Small intestine (tissue), 7 donors: ENCODE measurements at regions not wholly inside any gene's neighbourhood (a gene's known extent, or its start where the extent isn't known, plus 50 kb on each side); places are given as distances from the start of the nearest gene placed in this dataset.

Experiments used
- DNase-seq, 2 donors: peaks; one replicate each; pipeline versions ENCODE4 v3.0.0 to v3.0.0-alpha.2; 2013
- FAIRE-seq: peaks from 2 replicates; lab custom pipeline; 2012; peaks lifted over from hg19 to GRCh38; lab: Jason Lieb, UNC
- H3K27ac ChIP-seq, 3 donors: one replicate each; pipeline ENCODE4 v1.5.1; 2013; ENCODE audit warnings: low read length in 2 of 3, mild to moderate bottlenecking in 2 of 3, control low read depth in 1 of 3, inconsistent platforms in 1 of 3, low read depth in 1 of 3, moderate library complexity in 1 of 3
- H3K27me3 ChIP-seq, 3 donors: one replicate each; pipeline ENCODE4 v1.6.1; 2013; ENCODE audit warnings: low read length in 3 of 3, inconsistent platforms in 1 of 3; ENCODE audit not compliant: control insufficient read depth in 3 of 3, insufficient read depth in 3 of 3
- H3K36me3 ChIP-seq, 3 donors: one replicate each; pipeline ENCODE4 v1.6.1; 2013; ENCODE audit warnings: low read length in 3 of 3, inconsistent platforms in 1 of 3, low read depth in 1 of 3, mild to moderate bottlenecking in 1 of 3, moderate library complexity in 1 of 3; ENCODE audit not compliant: control insufficient read depth in 3 of 3, insufficient read depth in 2 of 3
- H3K4me1 ChIP-seq, 3 donors: one replicate each; pipeline ENCODE4 v1.6.1; 2013; ENCODE audit warnings: low read length in 2 of 3, inconsistent platforms in 1 of 3, low read depth in 1 of 3, mild to moderate bottlenecking in 1 of 3, moderate library complexity in 1 of 3; ENCODE audit not compliant: control insufficient read depth in 3 of 3, insufficient read depth in 2 of 3
- H3K4me3 ChIP-seq, 3 donors: one replicate each; pipeline ENCODE4 v1.5.1; 2013; ENCODE audit warnings: low read length in 3 of 3, control low read depth in 1 of 3, inconsistent platforms in 1 of 3, low read depth in 1 of 3, mild to moderate bottlenecking in 1 of 3, moderate library complexity in 1 of 3
- H3K9me3 ChIP-seq, 2 donors: one replicate each; pipeline ENCODE4 v1.6.1; 2013; ENCODE audit warnings: low read depth in 1 of 2, low read length in 1 of 2; ENCODE audit not compliant: control insufficient read depth in 2 of 2, insufficient read depth in 1 of 2
- WGBS, 3 donors: extraction: QIAGEN DNeasy Blood & Tissue Kit; methylation state at CpG; one replicate each; pipeline ENCODE4 v1.1.7; 2013; 5-methylcytosine and 5-hydroxymethylcytosine counted together
- donor health status: healthy with polysubstance abuse.
- donor health status: control.
- donor health status: control.
- donor health status: Bipolar disorder and iron deficiency.
- donor health status: healthy.

DNA sequence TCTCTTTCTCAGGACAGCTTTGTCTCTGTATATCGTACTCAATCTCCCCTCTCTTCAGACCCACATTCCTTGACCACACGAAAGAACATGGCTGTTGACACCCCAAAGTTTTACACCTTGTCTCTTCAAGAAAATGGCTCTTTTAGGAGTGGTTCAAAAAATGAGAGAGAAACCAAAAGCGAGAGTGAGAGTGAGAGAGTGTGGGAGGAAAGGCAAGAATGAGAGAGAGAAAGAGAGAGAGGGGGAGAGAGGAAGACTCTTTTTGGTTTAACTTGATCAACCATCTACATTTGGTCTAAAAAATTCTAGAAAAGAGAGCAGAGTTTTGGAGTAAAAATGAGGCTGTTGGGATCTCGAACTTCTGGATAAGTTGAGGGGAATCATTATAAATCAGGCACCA is 581.8 kb upstream of the WWC1 start:
- Histone ChIP-seq H3K9me3 (no peaks in the 10 kb centered on the region), H3K4me1 (no peaks in the 10 kb centered on the region), H3K27ac (no peak overlapping the region), H3K27me3 (no peaks in the 10 kb centered on the region), H3K36me3 (no peaks in the 10 kb centered on the region), H3K4me3 (no peak overlapping the region)
- 72 to 82% (median 74%) methylated on average over 4 of the region's 4 CpGs for WGBS, 3 donors
- FAIRE-seq, result no peak
- DNase-seq, result no peak

DNA sequence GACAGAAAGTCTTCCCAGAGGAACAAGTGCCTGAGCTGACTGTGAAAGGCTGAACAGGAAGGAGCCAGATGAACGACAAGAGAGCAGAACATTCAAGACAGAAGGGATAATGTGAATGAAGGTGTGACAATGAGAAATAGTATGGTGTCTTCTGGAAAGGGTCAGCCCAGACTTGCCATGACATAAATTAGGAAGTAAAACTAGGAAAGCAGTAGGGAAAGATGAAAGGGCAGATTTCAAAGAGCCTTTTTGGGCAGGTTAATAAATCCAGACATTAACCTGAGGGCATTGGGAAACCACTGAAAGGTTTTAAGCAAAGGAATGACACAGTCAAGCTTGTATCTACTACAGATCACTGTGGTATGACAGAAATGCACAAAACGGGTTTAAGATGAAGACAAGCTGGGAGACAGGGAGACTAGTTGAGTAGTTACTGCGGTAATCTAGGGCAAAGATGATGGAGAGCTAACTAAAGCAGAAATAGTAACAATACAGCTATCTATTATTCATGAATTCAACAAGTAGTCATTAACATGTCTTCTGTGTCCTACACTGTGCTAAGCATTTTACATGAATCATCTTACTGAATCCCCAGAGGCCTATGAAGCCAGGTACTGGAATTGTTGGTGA is 580.9 kb upstream of the WWC1 start:
- Histone ChIP-seq H3K9me3 (no peaks in the 10 kb centered on the region), H3K4me3 (no peak overlapping the region), H3K4me1 (no peaks in the 10 kb centered on the region), H3K36me3 (no peaks in the 10 kb centered on the region), H3K27me3 (no peaks in the 10 kb centered on the region), H3K27ac (no peak overlapping the region)
- 54 to 72% (median 56%) methylated on average over 3 of the region's 3 CpGs for WGBS, 3 donors
- FAIRE-seq (no peak), DNase-seq (no peak)

DNA sequence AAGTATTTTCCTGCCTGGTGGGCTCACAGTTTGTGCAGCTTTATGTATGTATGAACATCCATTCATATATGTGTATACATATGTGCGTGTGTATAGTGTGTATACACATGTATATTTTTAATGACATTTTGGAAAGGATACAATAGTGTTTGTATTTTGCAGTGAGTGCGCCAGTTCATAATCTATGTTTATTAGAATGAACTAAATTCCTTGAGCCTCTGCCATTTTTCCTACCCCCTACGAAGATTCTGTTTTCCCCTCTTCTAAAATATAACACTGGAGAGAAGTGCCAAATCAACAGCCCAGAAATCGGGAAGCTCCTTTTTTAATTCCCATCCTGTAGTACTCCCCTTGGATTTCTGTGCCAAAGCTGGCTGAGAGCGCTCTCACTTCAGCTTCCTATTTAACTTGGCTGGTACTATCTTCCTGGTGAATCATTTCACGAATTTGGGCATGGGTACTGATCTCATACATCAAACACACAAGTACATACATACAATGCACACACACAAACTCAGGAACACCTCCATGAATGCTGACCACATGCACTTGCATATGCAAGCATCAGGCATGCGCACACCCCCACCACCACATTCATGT is 578.4 kb upstream of the WWC1 start:
- Histone ChIP-seq H3K4me1 (no peaks in the 10 kb centered on the region), H3K27me3 (no peaks in the 10 kb centered on the region), H3K36me3 (no peaks in the 10 kb centered on the region), H3K27ac (no peak overlapping the region), H3K9me3 (no peaks in the 10 kb centered on the region), H3K4me3 (no peak overlapping the region)
- no peak for DNase-seq
- 67 to 80% (median 73%) methylated on average over 7 of the region's 7 CpGs for whole genome bisulfite sequencing, 3 donors
- FAIRE-seq, result no peak

DNA sequence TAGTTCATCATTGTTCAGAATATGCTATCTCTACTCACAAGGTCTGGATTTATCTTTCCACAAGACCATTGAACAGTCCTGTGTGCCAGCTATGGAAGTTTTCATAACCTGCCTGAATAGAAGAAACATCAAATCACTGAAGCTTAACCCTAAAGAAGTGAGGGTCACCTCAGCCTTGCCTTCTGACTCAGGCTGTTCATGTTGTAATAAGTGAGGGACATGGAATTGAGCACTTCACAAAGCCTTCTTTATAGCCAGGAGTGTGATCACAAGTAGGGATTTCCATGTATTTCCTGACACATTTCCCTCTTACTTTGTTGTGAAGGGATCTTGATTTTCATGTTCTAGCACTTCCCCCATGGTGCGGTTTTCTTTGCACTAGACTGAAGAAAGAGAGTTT is 577.5 kb upstream of the WWC1 start:
- no peak for FAIRE-seq

DNA sequence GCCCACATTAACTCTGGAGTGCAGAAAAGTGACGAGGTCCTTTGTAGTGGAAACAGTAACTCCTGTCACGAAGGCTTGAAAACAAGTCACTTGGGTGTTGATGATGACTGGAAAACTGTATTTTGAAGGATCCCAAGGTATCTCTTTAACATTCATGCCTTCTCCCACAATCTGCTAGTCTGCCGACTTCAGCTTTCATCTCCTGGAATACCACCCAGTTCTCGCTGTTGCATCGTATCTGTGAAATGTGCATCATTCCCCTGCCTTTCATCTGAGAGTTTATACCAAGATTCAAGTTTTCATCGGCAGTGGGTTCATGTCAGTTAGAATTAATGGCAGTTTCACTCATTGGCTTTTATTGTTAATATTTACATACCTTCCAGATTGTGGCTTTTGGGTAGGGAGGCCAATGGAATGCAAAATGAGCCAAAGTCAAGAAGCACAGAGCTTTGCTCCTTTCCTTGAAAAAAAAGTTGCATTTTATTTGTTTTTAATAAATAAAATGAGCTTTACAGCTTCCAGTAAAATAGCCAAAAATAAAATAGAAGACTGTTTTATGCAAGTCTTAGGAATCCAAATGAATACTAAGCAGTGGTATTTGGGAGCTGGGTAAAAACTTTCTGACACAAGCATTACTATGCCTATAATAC is 575.2 kb upstream of the WWC1 start:
- Histone ChIP-seq H3K9me3 (no peaks in the 10 kb centered on the region), H3K36me3 (no peaks in the 10 kb centered on the region), H3K4me1 (no peaks in the 10 kb centered on the region), H3K27me3 (peaks cover 0 to 3% (median 0%) of the 10 kb centered on the region in 3 donors), H3K4me3 (no peak overlapping the region), H3K27ac (no peak overlapping the region)
- FAIRE-seq (no peak), DNase-seq (no peak)
- WGBS, 3 donors, result 70 to 80% (median 75%) methylated on average over 6 of the region's 6 CpGs

More for the DNA sequence above, 577.5 kb upstream of the WWC1 start:
- Histone ChIP-seq H3K9me3 (no peaks in the 10 kb centered on the region), H3K36me3 (no peaks in the 10 kb centered on the region), H3K27me3 (no peaks in the 10 kb centered on the region), H3K4me3 (no peak overlapping the region), H3K4me1 (no peaks in the 10 kb centered on the region), H3K27ac (no peak overlapping the region)
- 78 to 95% (median 88%) methylated on average over 1 of the region's 1 CpG for WGBS, 3 donors
- no peak for DNase-seq

DNA sequence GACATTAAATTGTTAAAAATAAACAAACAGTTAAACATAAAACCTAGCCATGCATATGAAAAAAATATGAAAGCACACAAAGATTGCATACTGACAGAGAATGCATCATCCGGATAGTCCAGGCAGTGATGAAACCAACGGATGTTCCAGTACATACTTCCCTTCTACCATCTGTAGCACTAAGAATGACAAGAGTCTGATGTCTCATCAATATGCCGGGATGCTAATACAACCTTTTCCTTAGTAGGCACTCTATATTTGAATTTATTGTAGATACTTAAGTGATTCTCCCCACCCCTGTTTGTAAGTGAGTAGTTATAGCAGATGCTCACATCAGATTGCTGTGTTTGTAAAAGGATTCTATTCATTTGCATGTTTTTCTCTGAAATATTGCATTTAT is 571.2 kb upstream of the WWC1 start:
- no peak overlapping the region for H3K4me3 ChIP-seq
- H3K4me1 ChIP-seq, result no peaks in the 10 kb centered on the region
- H3K27ac ChIP-seq, result no peak overlapping the region
- FAIRE-seq (no peak), DNase-seq (no peak)
- H3K27me3 ChIP-seq, result peaks cover 0 to 3% (median 0%) of the 10 kb centered on the region in 3 donors
- 64 to 82% (median 78%) methylated on average over 3 of the region's 3 CpGs for WGBS, 3 donors
- no peaks in the 10 kb centered on the region for H3K36me3 ChIP-seq
- H3K9me3 ChIP-seq, result no peaks in the 10 kb centered on the region

DNA sequence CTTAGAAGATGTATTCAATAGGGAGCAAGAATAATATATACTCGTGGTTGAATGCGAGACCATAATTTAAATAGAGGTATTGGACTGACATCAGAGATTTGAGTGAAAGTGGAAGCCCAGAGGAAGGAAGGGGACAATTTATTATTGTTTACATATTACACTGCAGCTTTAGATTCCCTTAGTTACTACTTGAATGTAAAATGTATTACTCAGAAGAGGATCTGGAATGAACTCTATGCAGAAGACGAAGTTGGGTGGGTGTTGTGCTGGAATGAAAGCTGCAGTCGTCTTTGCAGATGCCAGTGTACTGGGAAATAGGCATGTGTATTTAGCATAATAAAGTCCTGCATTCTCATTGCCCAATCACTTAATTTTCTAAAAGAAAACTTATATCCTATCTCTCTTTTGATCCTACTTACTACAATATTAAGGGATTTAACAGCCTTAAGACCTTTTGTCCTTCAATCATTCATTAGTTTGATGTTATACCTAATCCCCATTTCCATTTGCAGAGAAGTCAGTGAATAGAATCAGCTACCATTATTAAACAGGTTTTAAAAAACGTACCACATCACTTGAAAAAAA is 570.7 kb upstream of the WWC1 start:
- Histone ChIP-seq H3K27me3 (peaks cover 0 to 3% (median 0%) of the 10 kb centered on the region in 3 donors), H3K4me1 (no peaks in the 10 kb centered on the region), H3K9me3 (no peaks in the 10 kb centered on the region), H3K27ac (no peak overlapping the region), H3K36me3 (no peaks in the 10 kb centered on the region), H3K4me3 (no peak overlapping the region)
- 51 to 55% (median 53%) methylated on average over 5 of the region's 5 CpGs for WGBS, 3 donors
- FAIRE-seq (no peak), DNase-seq (no peak)

DNA sequence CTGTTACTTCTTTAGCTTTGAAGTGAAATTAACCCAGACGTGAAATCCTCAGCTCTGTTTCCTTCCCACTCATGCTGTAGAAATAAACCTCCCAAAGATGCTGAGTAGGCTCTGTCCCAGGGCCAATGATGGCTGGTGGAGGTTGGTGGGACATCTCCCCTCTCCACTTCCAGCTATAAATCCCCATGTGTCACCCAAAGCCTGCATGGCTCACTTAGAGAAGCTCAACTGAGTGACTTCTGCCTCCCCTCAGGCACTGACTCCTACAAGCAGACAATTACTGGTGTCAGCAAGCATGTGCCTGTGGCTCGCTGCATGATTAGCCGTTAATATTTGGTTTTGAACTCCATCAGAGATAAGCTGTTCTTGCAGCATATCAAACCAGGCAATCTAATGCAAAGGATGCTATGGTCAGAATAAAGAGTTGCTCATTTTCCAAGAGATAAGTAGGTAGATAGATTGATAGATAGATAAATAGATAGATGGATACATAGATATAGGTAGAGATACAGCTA is 569.5 kb upstream of the WWC1 start:
- 22 to 61% (median 35%) methylated on average over 3 of the region's 3 CpGs for WGBS, 3 donors

More for the DNA sequence above, 569.5 kb upstream of the WWC1 start:
- no peaks in the 10 kb centered on the region for H3K9me3 ChIP-seq
- H3K36me3 ChIP-seq, result no peaks in the 10 kb centered on the region
- no peak overlapping the region for H3K4me3 ChIP-seq
- peaks cover 0 to 3% (median 0%) of the 10 kb centered on the region in 3 donors for H3K27me3 ChIP-seq
- FAIRE-seq (no peak), DNase-seq (no peak)
- H3K27ac ChIP-seq, result no peak overlapping the region
- H3K4me1 ChIP-seq, result no peaks in the 10 kb centered on the region
